ENCODE measurements at regions not wholly inside any gene's neighbourhood (a gene's known extent, or its start where the extent isn't known, plus 50 kb on each side); places are given as distances from the start of the nearest gene placed in this dataset.

GRCh38 chr6:137759624-137760023 lies 107.4 kb upstream of the TNFAIP3 start:
- no peak for TF ChIP-seq CTCF (IDR thresholded peaks at IDR 0.05)

- no peak for TF ChIP-seq CTCF (IDR thresholded peaks at IDR 0.05)
Measured at GRCh38 chr6:137761072-137761471, 106.0 kb upstream of the TNFAIP3 start.

- no peak for TF ChIP-seq CTCF (IDR thresholded peaks at IDR 0.05)
Measured at GRCh38 chr6:137761487-137761886, 105.6 kb upstream of the TNFAIP3 start.

- TF ChIP-seq CTCF (IDR thresholded peaks at IDR 0.05) = no peak
Measured at GRCh38 chr6:137762168-137763090, 104.6 kb upstream of the TNFAIP3 start.

- no peak for TF ChIP-seq CTCF (IDR thresholded peaks at IDR 0.05)
Measured at GRCh38 chr6:137763436-137763835, 103.6 kb upstream of the TNFAIP3 start.

- no peak for TF ChIP-seq CTCF (IDR thresholded peaks at IDR 0.05)
Measured at GRCh38 chr6:137763886-137764285, 103.2 kb upstream of the TNFAIP3 start.

GRCh38 chr6:137764464-137764863 lies 102.6 kb upstream of the TNFAIP3 start:
- no peak for TF ChIP-seq CTCF (IDR thresholded peaks at IDR 0.05)
